ENCODE measurements at regions not wholly inside any gene's neighbourhood (a gene's known extent, or its start where the extent isn't known, plus 50 kb on each side); places are given as distances from the start of the nearest gene placed in this dataset.

- Histone ChIP-seq H3K9me3 (ENCODE audit: insufficient read depth, low read length) (no peaks in the 10 kb centered on the region), H3K4me1 (ENCODE audit: insufficient read depth, insufficient read length) (no peaks in the 10 kb centered on the region), H3K4me3 (ENCODE audit: insufficient read length, low read depth) (no peak overlapping the region), H3K27me3 (ENCODE audit: insufficient read depth, insufficient read length) (no peaks in the 10 kb centered on the region), H3K36me3 (ENCODE audit: insufficient read depth, insufficient read length, low read length) (no peaks in the 10 kb centered on the region), H3K9ac (ENCODE audit: insufficient read length, low read depth) (no peak overlapping the region)
- no peak for DNase-seq (ENCODE audit: low read depth, low spot score)
- no peak for TF ChIP-seq SUZ12 (IDR thresholded peaks at IDR 0.05; ENCODE audit: extremely low read depth, insufficient read depth, insufficient read length)
- TF ChIP-seq ZNF274 (IDR thresholded peaks at IDR 0.05; ENCODE audit: low read depth, low read length) = no peak
Measured at GRCh38 chr14:58963873-58964597, 224.4 kb upstream of the DAAM1 start.

GRCh38 chr14:58964598-58964928 lies 223.9 kb upstream of the DAAM1 start:
- no peaks in the 10 kb centered on the region for H3K36me3 ChIP-seq (ENCODE audit: insufficient read depth, insufficient read length, low read length)
- no peak for DNase-seq (ENCODE audit: low read depth, low spot score)
- TF ChIP-seq SUZ12 (IDR thresholded peaks at IDR 0.05; ENCODE audit: extremely low read depth, insufficient read depth, insufficient read length) (no peak), ZNF274 (IDR thresholded peaks at IDR 0.05; ENCODE audit: low read depth, low read length) (no peak), YY1 (IDR thresholded peaks at IDR 0.05; ENCODE audit: insufficient read depth, insufficient read length) (no peak)

GRCh38 chr14:58965601-58966000 lies 222.9 kb upstream of the DAAM1 start:
- Histone ChIP-seq H3K4me3 (ENCODE audit: insufficient read length, low read depth) (no peak overlapping the region), H3K27me3 (ENCODE audit: insufficient read depth, insufficient read length) (no peaks in the 10 kb centered on the region), H3K4me1 (ENCODE audit: insufficient read depth, insufficient read length) (no peaks in the 10 kb centered on the region), H3K9me3 (ENCODE audit: insufficient read depth, low read length) (no peaks in the 10 kb centered on the region), H3K9ac (ENCODE audit: insufficient read length, low read depth) (no peak overlapping the region), H3K36me3 (ENCODE audit: insufficient read depth, insufficient read length, low read length) (no peaks in the 10 kb centered on the region)
- no peak for TF ChIP-seq ZNF274 (IDR thresholded peaks at IDR 0.05; ENCODE audit: low read depth, low read length)
- TF ChIP-seq YY1 (IDR thresholded peaks at IDR 0.05; ENCODE audit: insufficient read depth, insufficient read length) = no peak
- TF ChIP-seq SUZ12 (IDR thresholded peaks at IDR 0.05; ENCODE audit: extremely low read depth, insufficient read depth, insufficient read length) = no peak
- no peak for DNase-seq (ENCODE audit: low read depth, low spot score)

More at GRCh38 chr14:58964598-58964928, 223.9 kb upstream of the DAAM1 start:
- H3K4me3 ChIP-seq (ENCODE audit: insufficient read length, low read depth) = no peak overlapping the region
- no peak overlapping the region for H3K9ac ChIP-seq (ENCODE audit: insufficient read length, low read depth)
- H3K27me3 ChIP-seq (ENCODE audit: insufficient read depth, insufficient read length) = no peaks in the 10 kb centered on the region
- no peaks in the 10 kb centered on the region for H3K9me3 ChIP-seq (ENCODE audit: insufficient read depth, low read length)
- no peaks in the 10 kb centered on the region for H3K4me1 ChIP-seq (ENCODE audit: insufficient read depth, insufficient read length)

GRCh38 chr14:58966997-58967396 lies 221.5 kb upstream of the DAAM1 start:
- H3K9ac ChIP-seq (ENCODE audit: insufficient read length, low read depth) = no peak overlapping the region
- TF ChIP-seq SUZ12 (IDR thresholded peaks at IDR 0.05; ENCODE audit: extremely low read depth, insufficient read depth, insufficient read length) (no peak), ZNF274 (IDR thresholded peaks at IDR 0.05; ENCODE audit: low read depth, low read length) (no peak), YY1 (IDR thresholded peaks at IDR 0.05; ENCODE audit: insufficient read depth, insufficient read length) (no peak)
- H3K36me3 ChIP-seq (ENCODE audit: insufficient read depth, insufficient read length, low read length) = no peaks in the 10 kb centered on the region
- no peaks in the 10 kb centered on the region for H3K9me3 ChIP-seq (ENCODE audit: insufficient read depth, low read length)
- no peaks in the 10 kb centered on the region for H3K27me3 ChIP-seq (ENCODE audit: insufficient read depth, insufficient read length)
- no peaks in the 10 kb centered on the region for H3K4me1 ChIP-seq (ENCODE audit: insufficient read depth, insufficient read length)
- no peak overlapping the region for H3K4me3 ChIP-seq (ENCODE audit: insufficient read length, low read depth)
- DNase-seq (ENCODE audit: low read depth, low spot score) = no peak

- TF ChIP-seq YY1 (IDR thresholded peaks at IDR 0.05; ENCODE audit: insufficient read depth, insufficient read length) (no peak), ZNF274 (IDR thresholded peaks at IDR 0.05; ENCODE audit: low read depth, low read length) (no peak), SUZ12 (IDR thresholded peaks at IDR 0.05; ENCODE audit: extremely low read depth, insufficient read depth, insufficient read length) (no peak)
- H3K9ac ChIP-seq (ENCODE audit: insufficient read length, low read depth) = peak overlapping the region; percentile 5
- DNase-seq (ENCODE audit: low read depth, low spot score) = peak; percentile 43
- H3K9me3 ChIP-seq (ENCODE audit: insufficient read depth, low read length) = 0 out of 2 replicates have a peak, but pooled peaks cover 3% of the 10 kb centered on the region
- no peaks in the 10 kb centered on the region for H3K27me3 ChIP-seq (ENCODE audit: insufficient read depth, insufficient read length)
- no peak overlapping the region for H3K4me3 ChIP-seq (ENCODE audit: insufficient read length, low read depth)
- H3K36me3 ChIP-seq (ENCODE audit: insufficient read depth, insufficient read length, low read length) = no peaks in the 10 kb centered on the region
- no peaks in the 10 kb centered on the region for H3K4me1 ChIP-seq (ENCODE audit: insufficient read depth, insufficient read length)
Measured at GRCh38 chr14:58969951-58970751, 218.3 kb upstream of the DAAM1 start.

GRCh38 chr14:58972233-58973017 lies 216.0 kb upstream of the DAAM1 start:
- H3K36me3 ChIP-seq (ENCODE audit: insufficient read depth, insufficient read length, low read length) = no peaks in the 10 kb centered on the region

More at GRCh38 chr14:58972233-58973017, 216.0 kb upstream of the DAAM1 start:
- no peak for TF ChIP-seq YY1 (IDR thresholded peaks at IDR 0.05; ENCODE audit: insufficient read depth, insufficient read length)
- no peak for TF ChIP-seq ZNF274 (IDR thresholded peaks at IDR 0.05; ENCODE audit: low read depth, low read length)
- no peak for TF ChIP-seq SUZ12 (IDR thresholded peaks at IDR 0.05; ENCODE audit: extremely low read depth, insufficient read depth, insufficient read length)
- no peak overlapping the region for H3K4me3 ChIP-seq (ENCODE audit: insufficient read length, low read depth)
- DNase-seq (ENCODE audit: low read depth, low spot score) = no peak
- H3K9me3 ChIP-seq (ENCODE audit: insufficient read depth, low read length) = 0 out of 2 replicates have a peak, but pooled peaks cover 3% of the 10 kb centered on the region
- H3K4me1 ChIP-seq (ENCODE audit: insufficient read depth, insufficient read length) = no peaks in the 10 kb centered on the region
- H3K9ac ChIP-seq (ENCODE audit: insufficient read length, low read depth) = no peak overlapping the region
- no peaks in the 10 kb centered on the region for H3K27me3 ChIP-seq (ENCODE audit: insufficient read depth, insufficient read length)

All from NT2/D1 (cell line).